GM19452 (cell line): ENCODE measurements at regions not wholly inside any gene's neighbourhood (a gene's known extent, or its start where the extent isn't known, plus 50 kb on each side); places are given as distances from the start of the nearest gene placed in this dataset.

Experiments
- ATAC-seq: cut with Tn5 transposase; IDR thresholded peaks from one replicate; pipeline ENCODE4 v1.9.1; 2021; ENCODE audit not compliant: unreplicated experiment

- ATAC-seq = no peak
Measured at GRCh38 chr2:104286841-104287240, 567.1 kb upstream of the POU3F3 start.

GRCh38 chr2:104289651-104290565 lies 564.0 kb upstream of the POU3F3 start:
- no peak for ATAC-seq

GRCh38 chr2:104290566-104290891 lies 563.4 kb upstream of the POU3F3 start:
- ATAC-seq = no peak

GRCh38 chr2:104312684-104313083 lies 541.2 kb upstream of the POU3F3 start:
- ATAC-seq = no peak

GRCh38 chr2:104318001-104318665 lies 535.8 kb upstream of the POU3F3 start:
- ATAC-seq = no peak

- no peak for ATAC-seq
Measured at GRCh38 chr2:104321116-104321795, 532.7 kb upstream of the POU3F3 start.

GRCh38 chr2:104321796-104322349 lies 532.0 kb upstream of the POU3F3 start:
- ATAC-seq = no peak

GRCh38 chr2:104332731-104333130 lies 521.2 kb upstream of the POU3F3 start:
- no peak for ATAC-seq

GRCh38 chr2:104337869-104338268 lies 516.0 kb upstream of the POU3F3 start:
- ATAC-seq = no peak

GRCh38 chr2:104340162-104340561 lies 513.8 kb upstream of the POU3F3 start:
- no peak for ATAC-seq

GRCh38 chr2:104340879-104341828 lies 512.8 kb upstream of the POU3F3 start:
- ATAC-seq = no peak

- no peak for ATAC-seq
Measured at GRCh38 chr2:104344306-104344705, 509.6 kb upstream of the POU3F3 start.

- no peak for ATAC-seq
Measured at GRCh38 chr2:104344985-104345384, 508.9 kb upstream of the POU3F3 start.

GRCh38 chr2:104358122-104358521 lies 495.8 kb upstream of the POU3F3 start:
- no peak for ATAC-seq

- ATAC-seq = no peak
Measured at GRCh38 chr2:104361414-104361813, 492.5 kb upstream of the POU3F3 start.

- ATAC-seq = no peak
Measured at GRCh38 chr2:104368089-104368488, 485.8 kb upstream of the POU3F3 start.

- no peak for ATAC-seq
Measured at GRCh38 chr2:104371087-104371781, 482.7 kb upstream of the POU3F3 start.

GRCh38 chr2:104375206-104375605 lies 478.7 kb upstream of the POU3F3 start:
- no peak for ATAC-seq

- ATAC-seq = peak; percentile 81
Measured at GRCh38 chr2:104378853-104379374, 475.0 kb upstream of the POU3F3 start.

GRCh38 chr2:104384961-104385360 lies 469.0 kb upstream of the POU3F3 start:
- no peak for ATAC-seq
